ENCODE measurements at regions not wholly inside any gene's neighbourhood (a gene's known extent, or its start where the extent isn't known, plus 50 kb on each side); places are given as distances from the start of the nearest gene placed in this dataset.
"Not testable (repeated sequence)": the region's sequence is repeated elsewhere in the genome, so short reads cannot be mapped to it uniquely, and the experiment has no call there.

DNA sequence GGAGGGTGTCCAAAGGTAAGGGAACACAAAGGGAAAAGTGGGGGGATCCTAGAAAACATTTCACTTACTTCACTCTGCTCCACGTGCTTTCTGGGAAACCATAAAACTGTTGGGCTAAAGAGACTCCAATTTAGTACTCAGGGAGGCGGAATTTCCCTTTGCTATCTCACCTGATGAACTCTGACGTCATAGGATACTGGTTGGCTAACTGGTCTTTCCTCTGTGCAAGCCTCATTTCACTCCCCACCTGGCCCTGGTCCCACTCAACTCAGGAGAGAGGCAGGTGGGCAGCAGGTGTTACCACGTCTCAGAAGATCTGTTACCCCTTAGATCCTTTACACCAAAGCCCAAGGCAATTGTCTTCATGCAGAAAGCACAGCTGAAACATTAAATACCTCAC lies 51.8 kb upstream of the PMAIP1 start:
- TF ChIP-seq NFYB (CRISPR knock-in tag; conservative IDR thresholded peaks at IDR 0.05; ENCODE audit: low read depth) (no peak), ESRRA (CRISPR knock-in tag; IDR thresholded peaks at IDR 0.05; ENCODE audit: borderline replicate concordance) (no peak), FOXJ3 (CRISPR knock-in tag; IDR thresholded peaks at IDR 0.05; ENCODE audit: borderline replicate concordance) (no peak), GTF2I (CRISPR knock-in tag; conservative IDR thresholded peaks at IDR 0.05) (no peak), PRRX2 (CRISPR knock-in tag; IDR thresholded peaks at IDR 0.05) (no peak), ZNF232 (CRISPR knock-in tag; IDR thresholded peaks at IDR 0.05) (no peak), TCF7 (CRISPR knock-in tag; IDR thresholded peaks at IDR 0.05; ENCODE audit: low read depth) (no peak), JUN (CRISPR knock-in tag; IDR thresholded peaks at IDR 0.05) (no peak), ZNF423 (CRISPR knock-in tag; IDR thresholded peaks at IDR 0.05) (no peak), MYBL2 (CRISPR knock-in tag; IDR thresholded peaks at IDR 0.05) (no peak)
- TF ChIP-seq, protein P1, sequence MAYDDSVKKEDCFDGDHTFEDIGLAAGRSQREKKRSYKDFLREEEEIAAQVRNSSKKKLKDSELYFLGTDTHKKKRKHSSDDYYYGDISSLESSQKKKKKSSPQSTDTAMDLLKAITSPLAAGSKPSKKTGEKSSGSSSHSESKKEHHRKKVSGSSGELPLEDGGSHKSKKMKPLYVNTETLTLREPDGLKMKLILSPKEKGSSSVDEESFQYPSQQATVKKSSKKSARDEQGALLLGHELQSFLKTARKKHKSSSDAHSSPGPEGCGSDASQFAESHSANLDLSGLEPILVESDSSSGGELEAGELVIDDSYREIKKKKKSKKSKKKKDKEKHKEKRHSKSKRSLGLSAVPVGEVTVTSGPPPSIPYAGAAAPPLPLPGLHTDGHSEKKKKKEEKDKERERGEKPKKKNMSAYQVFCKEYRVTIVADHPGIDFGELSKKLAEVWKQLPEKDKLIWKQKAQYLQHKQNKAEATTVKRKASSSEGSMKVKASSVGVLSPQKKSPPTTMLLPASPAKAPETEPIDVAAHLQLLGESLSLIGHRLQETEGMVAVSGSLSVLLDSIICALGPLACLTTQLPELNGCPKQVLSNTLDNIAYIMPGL (CRISPR knock-in tag; IDR thresholded peaks at IDR 0.05), result no peak
- TF ChIP-seq, protein P2, sequence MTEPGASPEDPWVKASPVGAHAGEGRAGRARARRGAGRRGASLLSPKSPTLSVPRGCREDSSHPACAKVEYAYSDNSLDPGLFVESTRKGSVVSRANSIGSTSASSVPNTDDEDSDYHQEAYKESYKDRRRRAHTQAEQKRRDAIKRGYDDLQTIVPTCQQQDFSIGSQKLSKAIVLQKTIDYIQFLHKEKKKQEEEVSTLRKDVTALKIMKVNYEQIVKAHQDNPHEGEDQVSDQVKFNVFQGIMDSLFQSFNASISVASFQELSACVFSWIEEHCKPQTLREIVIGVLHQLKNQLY (CRISPR knock-in tag; IDR thresholded peaks at IDR 0.05), result no peak
- TF ChIP-seq, protein P3, sequence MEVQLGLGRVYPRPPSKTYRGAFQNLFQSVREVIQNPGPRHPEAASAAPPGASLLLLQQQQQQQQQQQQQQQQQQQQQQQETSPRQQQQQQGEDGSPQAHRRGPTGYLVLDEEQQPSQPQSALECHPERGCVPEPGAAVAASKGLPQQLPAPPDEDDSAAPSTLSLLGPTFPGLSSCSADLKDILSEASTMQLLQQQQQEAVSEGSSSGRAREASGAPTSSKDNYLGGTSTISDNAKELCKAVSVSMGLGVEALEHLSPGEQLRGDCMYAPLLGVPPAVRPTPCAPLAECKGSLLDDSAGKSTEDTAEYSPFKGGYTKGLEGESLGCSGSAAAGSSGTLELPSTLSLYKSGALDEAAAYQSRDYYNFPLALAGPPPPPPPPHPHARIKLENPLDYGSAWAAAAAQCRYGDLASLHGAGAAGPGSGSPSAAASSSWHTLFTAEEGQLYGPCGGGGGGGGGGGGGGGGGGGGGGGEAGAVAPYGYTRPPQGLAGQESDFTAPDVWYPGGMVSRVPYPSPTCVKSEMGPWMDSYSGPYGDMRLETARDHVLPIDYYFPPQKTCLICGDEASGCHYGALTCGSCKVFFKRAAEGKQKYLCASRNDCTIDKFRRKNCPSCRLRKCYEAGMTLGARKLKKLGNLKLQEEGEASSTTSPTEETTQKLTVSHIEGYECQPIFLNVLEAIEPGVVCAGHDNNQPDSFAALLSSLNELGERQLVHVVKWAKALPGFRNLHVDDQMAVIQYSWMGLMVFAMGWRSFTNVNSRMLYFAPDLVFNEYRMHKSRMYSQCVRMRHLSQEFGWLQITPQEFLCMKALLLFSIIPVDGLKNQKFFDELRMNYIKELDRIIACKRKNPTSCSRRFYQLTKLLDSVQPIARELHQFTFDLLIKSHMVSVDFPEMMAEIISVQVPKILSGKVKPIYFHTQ (CRISPR knock-in tag; IDR thresholded peaks at IDR 0.05), result no peak
- TF ChIP-seq, protein P4, sequence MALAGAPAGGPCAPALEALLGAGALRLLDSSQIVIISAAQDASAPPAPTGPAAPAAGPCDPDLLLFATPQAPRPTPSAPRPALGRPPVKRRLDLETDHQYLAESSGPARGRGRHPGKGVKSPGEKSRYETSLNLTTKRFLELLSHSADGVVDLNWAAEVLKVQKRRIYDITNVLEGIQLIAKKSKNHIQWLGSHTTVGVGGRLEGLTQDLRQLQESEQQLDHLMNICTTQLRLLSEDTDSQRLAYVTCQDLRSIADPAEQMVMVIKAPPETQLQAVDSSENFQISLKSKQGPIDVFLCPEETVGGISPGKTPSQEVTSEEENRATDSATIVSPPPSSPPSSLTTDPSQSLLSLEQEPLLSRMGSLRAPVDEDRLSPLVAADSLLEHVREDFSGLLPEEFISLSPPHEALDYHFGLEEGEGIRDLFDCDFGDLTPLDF (CRISPR knock-in tag; IDR thresholded peaks at IDR 0.05), result no peak
- TF ChIP-seq, protein P5, sequence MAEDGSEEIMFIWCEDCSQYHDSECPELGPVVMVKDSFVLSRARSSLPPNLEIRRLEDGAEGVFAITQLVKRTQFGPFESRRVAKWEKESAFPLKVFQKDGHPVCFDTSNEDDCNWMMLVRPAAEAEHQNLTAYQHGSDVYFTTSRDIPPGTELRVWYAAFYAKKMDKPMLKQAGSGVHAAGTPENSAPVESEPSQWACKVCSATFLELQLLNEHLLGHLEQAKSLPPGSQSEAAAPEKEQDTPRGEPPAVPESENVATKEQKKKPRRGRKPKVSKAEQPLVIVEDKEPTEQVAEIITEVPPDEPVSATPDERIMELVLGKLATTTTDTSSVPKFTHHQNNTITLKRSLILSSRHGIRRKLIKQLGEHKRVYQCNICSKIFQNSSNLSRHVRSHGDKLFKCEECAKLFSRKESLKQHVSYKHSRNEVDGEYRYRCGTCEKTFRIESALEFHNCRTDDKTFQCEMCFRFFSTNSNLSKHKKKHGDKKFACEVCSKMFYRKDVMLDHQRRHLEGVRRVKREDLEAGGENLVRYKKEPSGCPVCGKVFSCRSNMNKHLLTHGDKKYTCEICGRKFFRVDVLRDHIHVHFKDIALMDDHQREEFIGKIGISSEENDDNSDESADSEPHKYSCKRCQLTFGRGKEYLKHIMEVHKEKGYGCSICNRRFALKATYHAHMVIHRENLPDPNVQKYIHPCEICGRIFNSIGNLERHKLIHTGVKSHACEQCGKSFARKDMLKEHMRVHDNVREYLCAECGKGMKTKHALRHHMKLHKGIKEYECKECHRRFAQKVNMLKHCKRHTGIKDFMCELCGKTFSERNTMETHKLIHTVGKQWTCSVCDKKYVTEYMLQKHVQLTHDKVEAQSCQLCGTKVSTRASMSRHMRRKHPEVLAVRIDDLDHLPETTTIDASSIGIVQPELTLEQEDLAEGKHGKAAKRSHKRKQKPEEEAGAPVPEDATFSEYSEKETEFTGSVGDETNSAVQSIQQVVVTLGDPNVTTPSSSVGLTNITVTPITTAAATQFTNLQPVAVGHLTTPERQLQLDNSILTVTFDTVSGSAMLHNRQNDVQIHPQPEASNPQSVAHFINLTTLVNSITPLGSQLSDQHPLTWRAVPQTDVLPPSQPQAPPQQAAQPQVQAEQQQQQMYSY (CRISPR knock-in tag; IDR thresholded peaks at IDR 0.05), result no peak
- TF ChIP-seq, protein P6, sequence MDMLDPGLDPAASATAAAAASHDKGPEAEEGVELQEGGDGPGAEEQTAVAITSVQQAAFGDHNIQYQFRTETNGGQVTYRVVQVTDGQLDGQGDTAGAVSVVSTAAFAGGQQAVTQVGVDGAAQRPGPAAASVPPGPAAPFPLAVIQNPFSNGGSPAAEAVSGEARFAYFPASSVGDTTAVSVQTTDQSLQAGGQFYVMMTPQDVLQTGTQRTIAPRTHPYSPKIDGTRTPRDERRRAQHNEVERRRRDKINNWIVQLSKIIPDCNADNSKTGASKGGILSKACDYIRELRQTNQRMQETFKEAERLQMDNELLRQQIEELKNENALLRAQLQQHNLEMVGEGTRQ (CRISPR knock-in tag; IDR thresholded peaks at IDR 0.05), result no peak
- H3K4me1 Mint-ChIP-seq, result peaks cover 17% of the 10 kb centered on the region
- H3K9me3 Mint-ChIP-seq, result no peaks in the 10 kb centered on the region
- no peak overlapping the region for H3K4me3 Mint-ChIP-seq
- ChIA-PET POLR2A (no interaction called here), CTCF (interaction anchor here (0.8 kb wide), 1 partner anchor 51 kb away, joined by 3 read pairs; no protein-coding TSS in a partner anchor)
- H3K27me3 Mint-ChIP-seq (ENCODE audit: low read depth), result no peaks in the 10 kb centered on the region; the same call in 1 of the 2 replicates
- H3K36me3 Mint-ChIP-seq, result no peaks in the 10 kb centered on the region
- DNase-seq (ENCODE audit: low spot score) (no peak), ATAC-seq (no peak)
- no peak overlapping the region for H3K27ac Mint-ChIP-seq

DNA sequence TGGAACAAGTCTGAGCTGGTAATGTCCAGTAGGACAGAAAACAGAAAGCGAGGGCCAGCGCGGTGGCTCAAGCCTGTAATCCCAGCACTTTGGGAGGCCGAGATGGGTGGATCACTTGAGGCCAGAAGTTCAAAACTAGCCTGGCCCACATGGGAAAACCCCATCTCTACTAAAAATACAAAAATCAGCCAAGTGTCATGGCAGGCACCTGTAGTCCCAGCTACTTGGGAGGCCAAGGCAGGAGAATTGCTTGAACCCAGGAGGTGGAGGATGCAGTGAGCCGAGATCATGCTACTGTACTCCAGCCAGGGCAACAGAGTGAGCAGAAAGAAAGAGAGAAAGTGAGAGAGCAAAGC lies 52.3 kb upstream of the PMAIP1 start:
- H3K27me3 Mint-ChIP-seq (ENCODE audit: low read depth); H3K9me3 Mint-ChIP-seq; H3K4me3 Mint-ChIP-seq; ATAC-seq; POLR2A ChIA-PET; H3K27ac Mint-ChIP-seq; DNase-seq (ENCODE audit: low spot score); H3K36me3 Mint-ChIP-seq: not testable (repeated sequence)
- peaks cover 17% of the 10 kb centered on the region for H3K4me1 Mint-ChIP-seq
- CTCF ChIA-PET, result interaction anchor here (1.0 kb wide), 1 partner anchor 10 kb away, joined by 3 read pairs; no protein-coding TSS in a partner anchor
